HCT116 (cell line): ENCODE measurements at regions not wholly inside any gene's neighbourhood (a gene's known extent, or its start where the extent isn't known, plus 50 kb on each side); places are given as distances from the start of the nearest gene placed in this dataset.

Experiments used
- ATAC-seq: fragments of 200-7000 bp; cut with Tn5 transposase; 2 replicates; pipeline ENCODE4 v1.9.1; 2020; ENCODE audit warnings: mild to moderate bottlenecking, moderate library complexity
- BruUV-seq: library from RNA; stranded (reverse); fragments of 400-500 nt; replicated peaks from 2 replicates; lab custom pipeline; 2021; lab: Mats Ljungman, UMichigan
- CTCF ChIA-PET: fragments of 300-600 bp; sonication (Branson Sonifier 250); formaldehyde crosslinking; loops from one replicate; lab custom pipeline; 2021; ENCODE audit warnings: antibody characterized with exemption; lab: Charles Lee
- POLR2A ChIA-PET: fragments of 300-600, 350-600 bp; sonication (Branson Sonifier 250); formaldehyde crosslinking; loops from one replicate; lab custom pipeline; 2021; ENCODE audit warnings: antibody characterized with exemption; lab: Charles Lee
- RAD21 ChIA-PET, 2 experiments: fragments of 300-600 bp; sonication (Branson Sonifier 250); formaldehyde crosslinking; loops; one replicate each; lab custom pipeline; 2023; ENCODE audit warnings: low total read pairs in 2 of 2; ENCODE audit not compliant: uncharacterized antibody in 2 of 2, unreplicated experiment in 2 of 2, low non-redundant PET in 1 of 2; lab: Charles Lee
- DNase-seq: peaks from one replicate; pipeline ENCODE4 v3.0.0-alpha.2; 2010; ENCODE audit warnings: low read depth, low spot score
- H2AFZ ChIP-seq: fragments of 200-600 bp; shearing (Covaris generic), sonication (generic); 2 replicates; pipeline ENCODE4 v1.6.1; 2017; ENCODE audit warnings: low read depth, mixed run types, mixed read lengths, antibody characterized with exemption, low read length; ENCODE audit not compliant: poor library complexity, severe bottlenecking
- H3K27ac ChIP-seq: 2 replicates; pipeline ENCODE4 v1.5.1; 2012; ENCODE audit warnings: low read depth, low read length
- H3K27me3 ChIP-seq: fragments of 200-600 bp; sonication (generic); 2 replicates; pipeline ENCODE4 v1.6.1; 2016; ENCODE audit warnings: mixed run types, low read length, mixed read lengths; ENCODE audit not compliant: insufficient read depth
- H3K36me3 ChIP-seq, 2 experiments: fragments of 200-500 bp in 1 of 2; fragments of 200-600 bp in 1 of 2; sonication (Bioruptor generic) in 1 of 2; sonication (generic) in 1 of 2; 2 replicates each; pipeline versions ENCODE4 v1.5.1 to v1.6.1; 2014 to 2016; ENCODE audit warnings: low read length in 2 of 2, inconsistent platforms in 1 of 2, mixed read lengths in 1 of 2, mixed run types in 1 of 2; ENCODE audit not compliant: insufficient read depth in 2 of 2, control insufficient read depth in 1 of 2
- H3K4me1 ChIP-seq, 2 experiments: fragments of 200-600 bp in 1 of 2; sonication (generic) in 1 of 2; 2 replicates each; pipeline versions ENCODE4 v1.5.1 to v1.6.1; 2012 to 2017; ENCODE audit warnings: low read length in 2 of 2, inconsistent platforms in 1 of 2, mild to moderate bottlenecking in 1 of 2, mixed read lengths in 1 of 2, mixed run types in 1 of 2, moderate library complexity in 1 of 2; ENCODE audit not compliant: insufficient read depth in 2 of 2, control insufficient read depth in 1 of 2
- H3K4me2 ChIP-seq: fragments of 200-600 bp; sonication (generic); 2 replicates; pipeline ENCODE4 v1.6.1; 2017; ENCODE audit warnings: mixed run types, low read length, mixed read lengths
- H3K4me3 ChIP-seq, 2 experiments: fragments of 200-600 bp in 1 of 2; sonication (generic) in 1 of 2; replicated peaks in 1 of 2; 2 replicates each; pipeline ENCODE4 v1.5.1; 2011 to 2016; ENCODE audit warnings: low read length in 2 of 2, control low read depth in 1 of 2, low read depth in 1 of 2, mild to moderate bottlenecking in 1 of 2, mixed read lengths in 1 of 2, mixed run types in 1 of 2
- H3K79me2 ChIP-seq: fragments of 200-600 bp; sonication (generic); 2 replicates; pipeline ENCODE4 v1.6.1; 2017; ENCODE audit warnings: mild to moderate bottlenecking, mixed run types, low read length, moderate library complexity, mixed read lengths; ENCODE audit not compliant: insufficient read depth
- H3K9ac ChIP-seq: fragments of 200-600 bp; sonication (generic); 2 replicates; pipeline ENCODE4 v1.6.1; 2016; ENCODE audit warnings: low read length, mixed read lengths
- H3K9me2 ChIP-seq: fragments of 200-600 bp; sonication (generic), shearing (Covaris generic); 2 replicates; pipeline ENCODE4 v1.6.1; 2017; ENCODE audit warnings: mixed run types, mild to moderate bottlenecking, moderate library complexity; ENCODE audit not compliant: insufficient read depth
- H3K9me3 ChIP-seq, 2 experiments: fragments of 200-500 bp in 1 of 2; fragments of 200-600 bp in 1 of 2; sonication (Bioruptor generic) in 1 of 2; sonication (generic) in 1 of 2; 2 replicates each; pipeline ENCODE4 v1.6.1; 2014 to 2017; ENCODE audit warnings: low read length in 2 of 2, mixed read lengths in 2 of 2, inconsistent platforms in 1 of 2, low read depth in 1 of 2, mild to moderate bottlenecking in 1 of 2, mixed run types in 1 of 2, moderate library complexity in 1 of 2; ENCODE audit not compliant: control insufficient read depth in 1 of 2, insufficient read depth in 1 of 2
- H4K20me1 ChIP-seq: fragments of 200-600 bp; sonication (generic), shearing (Covaris generic); 2 replicates; pipeline ENCODE4 v1.6.1; 2017; ENCODE audit warnings: mixed run types, mild to moderate bottlenecking, moderate library complexity; ENCODE audit not compliant: insufficient read depth
- CTCF ChIP-seq, 3 experiments: fragments of 200-600 bp in 1 of 3; sonication (generic) in 1 of 3; IDR thresholded peaks in 2 of 3; conservative IDR thresholded peaks in 1 of 3; 2 replicates each; pipeline ENCODE4 v1.5.1; 2012 to 2017; ENCODE audit warnings: low read depth in 2 of 3, low read length in 2 of 3, antibody characterized with exemption in 1 of 3, borderline replicate concordance in 1 of 3, control low read depth in 1 of 3, mild to moderate bottlenecking in 1 of 3, mixed read lengths in 1 of 3, mixed run types in 1 of 3, moderate library complexity in 1 of 3; ENCODE audit not compliant: insufficient read depth in 1 of 3
- EGR1 ChIP-seq: IDR thresholded peaks from 2 replicates; pipeline ENCODE4 v1.6.1; 2012; ENCODE audit warnings: low read depth
- EZH2 ChIP-seq: fragments of 200-600 bp; sonication (generic); IDR thresholded peaks from 2 replicates; pipeline ENCODE4 v1.6.1; 2017; ENCODE audit warnings: antibody characterized with exemption, mixed run types
- POLR2A ChIP-seq: IDR thresholded peaks from 2 replicates; pipeline ENCODE4 v1.7.0; 2011; ENCODE audit warnings: borderline replicate concordance; ENCODE audit not compliant: insufficient read depth, insufficient read length; ENCODE audit errors: extremely low read depth
- SRF ChIP-seq: IDR thresholded peaks from 2 replicates; pipeline ENCODE4 v1.6.1; 2012; ENCODE audit warnings: low read depth
- intact Hi-C: fragments of 100-400 bp; cut with micrococcal nuclease; formaldehyde crosslinking; loops from 2 replicates; pipeline ENCODE4 v1.10.0; 2022

- no peaks in the 10 kb centered on the region; the same call in 1 of the 2 replicates for H3K79me2 ChIP-seq
- DNase-seq = no peak
- no peak overlapping the region for H3K9ac ChIP-seq
- no peaks in the 10 kb centered on the region for H3K9me3 ChIP-seq
- no peak overlapping the region for H3K27ac ChIP-seq
- H4K20me1 ChIP-seq = no peaks in the 10 kb centered on the region
- BruUV-seq = no TSS peak
- no peaks in the 10 kb centered on the region for H3K27me3 ChIP-seq
- H3K4me2 ChIP-seq = no peak overlapping the region
- H2AFZ ChIP-seq = no peak overlapping the region
- H3K36me3 ChIP-seq = no peaks in the 10 kb centered on the region
- POLR2A ChIA-PET = no interaction called here
- TF ChIP-seq POLR2A (no peak), SRF (no peak)
- CTCF ChIA-PET = no interaction called here
- intact Hi-C loops = no loop called here
- H3K4me3 ChIP-seq = no peak overlapping the region
- RAD21 ChIA-PET = no interaction called here
- peaks cover 5% of the 10 kb centered on the region; the same call in 1 of the 2 replicates for H3K9me2 ChIP-seq
- ATAC-seq = no peak
- H3K4me1 ChIP-seq = no peaks in the 10 kb centered on the region
Measured at GRCh38 chr3:174488527-174488926, 370.6 kb upstream of the NAALADL2 start.

GRCh38 chr3:174495311-174495710 lies 363.8 kb upstream of the NAALADL2 start:
- CTCF ChIA-PET = no interaction called here
- no peak for TF ChIP-seq EZH2
- TF ChIP-seq EGR1 = no peak
- no peak for TF ChIP-seq CTCF (IDR thresholded peaks at IDR 0.05 in 2 of 3, conservative IDR thresholded peaks at IDR 0.05 in 1 of 3; ENCODE audit: borderline replicate concordance in 1 of 3, insufficient read depth in 1 of 3, low read depth in 2 of 3, low read length in 2 of 3)
- no peak for TF ChIP-seq POLR2A
- no peaks in the 10 kb centered on the region for H4K20me1 ChIP-seq
- RAD21 ChIA-PET = no interaction called here
- no peaks in the 10 kb centered on the region for H3K4me1 ChIP-seq
- ATAC-seq (no peak), DNase-seq (no peak)
- intact Hi-C loops = no loop called here
- H3K9ac ChIP-seq = no peak overlapping the region
- no peak overlapping the region for H3K27ac ChIP-seq
- POLR2A ChIA-PET = no interaction called here
- no peaks in the 10 kb centered on the region for H3K9me3 ChIP-seq
- no peaks in the 10 kb centered on the region for H3K27me3 ChIP-seq
- no peaks in the 10 kb centered on the region for H3K36me3 ChIP-seq
- no peak overlapping the region for H3K4me2 ChIP-seq
- no peaks in the 10 kb centered on the region for H3K79me2 ChIP-seq
- H3K9me2 ChIP-seq = peaks cover 5% of the 10 kb centered on the region; the same call in 1 of the 2 replicates
- no TSS peak for BruUV-seq
- no peak overlapping the region for H3K4me3 ChIP-seq
- no peak overlapping the region for H2AFZ ChIP-seq
